Gastrocnemius medialis (tissue), 4 donors: ENCODE measurements at regions not wholly inside any gene's neighbourhood (a gene's known extent, or its start where the extent isn't known, plus 50 kb on each side); places are given as distances from the start of the nearest gene placed in this dataset.

Experiments used
- ATAC-seq, 2 donors: fragments of 150-250 bp; one replicate each; pipeline ENCODE4 v1.9.1; 2016
- DNase-seq, 2 donors: peaks; one replicate each; pipeline ENCODE4 v3.0.0-alpha.2; 2019
- H3K27ac ChIP-seq, 4 donors: fragments of 200-600 bp; sonication (generic); 1 replicate in 1 of 4; 2 replicates in 3 of 4; pipeline ENCODE4 v1.5.1; 2016 to 2018; ENCODE audit warnings: mild to moderate bottlenecking in 2 of 4, moderate library complexity in 1 of 4
- H3K27me3 ChIP-seq, 3 donors: fragments of 200-600 bp; sonication (generic) in 2 of 3; 1 replicate in 1 of 3; 2 replicates in 2 of 3; pipeline versions ENCODE4 v1.5.1 to v1.6.0; 2016 to 2019; ENCODE audit warnings: mild to moderate bottlenecking in 1 of 3, moderate library complexity in 1 of 3
- H3K36me3 ChIP-seq, 2 donors: fragments of 200-600 bp; sonication (generic) in 1 of 2; one replicate each; pipeline ENCODE4 v1.5.1; 2017 to 2018
- H3K4me1 ChIP-seq, 2 donors: fragments of 200-600 bp; sonication (generic) in 1 of 2; one replicate each; pipeline ENCODE4 v1.5.1; 2016 to 2017; ENCODE audit warnings: mild to moderate bottlenecking in 2 of 2
- H3K4me3 ChIP-seq, 4 donors: fragments of 200-600 bp; sonication (generic) in 3 of 4; 1 replicate in 1 of 4; 2 replicates in 3 of 4; pipeline ENCODE4 v1.5.1; 2016 to 2019; ENCODE audit warnings: mild to moderate bottlenecking in 2 of 4
- H3K9me3 ChIP-seq, 3 donors: fragments of 200-600 bp; sonication (generic) in 2 of 3; 1 replicate in 1 of 3; 2 replicates in 2 of 3; pipeline ENCODE4 v1.5.1; 2016 to 2019
- CTCF ChIP-seq, 5 experiments: fragments of 450-650 bp in 3 of 5; fragments of 200-600 bp in 2 of 5; sonication (generic) in 2 of 5; IDR thresholded peaks in 4 of 5; conservative IDR thresholded peaks in 1 of 5; 1 replicate in 4 of 5; 2 replicates in 1 of 5; pipeline ENCODE4 v1.5.1; 2016 to 2019; ENCODE audit warnings: antibody characterized with exemption in 5 of 5, mild to moderate bottlenecking in 3 of 5, moderate library complexity in 3 of 5
- POLR2A ChIP-seq, 2 donors: fragments of 450-650 bp; IDR thresholded peaks; one replicate each; pipeline ENCODE4 v1.6.1; 2017; ENCODE audit warnings: antibody characterized with exemption in 2 of 2, mild to moderate bottlenecking in 2 of 2, moderate library complexity in 2 of 2
- in situ Hi-C, 4 donors: fragments of 200-750 bp; cut with MboI; loops; one replicate each; pipeline versions ENCODE4 v1.15.0 to v1.8.0; 2017; ENCODE audit warnings: low sequenced_read_pairs in 4 of 4
- intact Hi-C: fragments of 100-400 bp; cut with DNase I; formaldehyde crosslinking; loops from one replicate; pipeline ENCODE4 v1.15.1; 2023; ENCODE audit warnings: low total_unique reads

- Histone ChIP-seq H3K36me3 (no peaks in the 10 kb centered on the region), H3K4me1 (no peaks in the 10 kb centered on the region), H3K9me3 (no peaks in the 10 kb centered on the region), H3K4me3 (no peak overlapping the region), H3K27me3 (no peaks in the 10 kb centered on the region), H3K27ac (no peak overlapping the region)
- ATAC-seq (no peak), DNase-seq (no peak)
- intact Hi-C loops: no loop called here
- in situ Hi-C loops: no loop called here
- TF ChIP-seq POLR2A (IDR thresholded peaks at IDR 0.05) (no peak), CTCF (IDR thresholded peaks at IDR 0.05 in 4 of 5, conservative IDR thresholded peaks at IDR 0.05 in 1 of 5) (no peak)
These were observed 1177.9 kb downstream of the GRIK2 start for GRCh38 chr6:102571236-102571908.

- ATAC-seq: no peak
These were observed 1169.2 kb downstream of the GRIK2 start for GRCh38 chr6:102562713-102563112.

GRCh38 chr6:102553214-102553613 lies 1159.7 kb downstream of the GRIK2 start:
- Histone ChIP-seq H3K27ac (no peak overlapping the region), H3K9me3 (no peaks in the 10 kb centered on the region)

More at GRCh38 chr6:102562713-102563112, 1169.2 kb downstream of the GRIK2 start:
- in situ Hi-C loops: no loop called here
- intact Hi-C loops: no loop called here
- H3K4me1 ChIP-seq: no peaks in the 10 kb centered on the region
- TF ChIP-seq CTCF (IDR thresholded peaks at IDR 0.05 in 4 of 5, conservative IDR thresholded peaks at IDR 0.05 in 1 of 5): no peak
- TF ChIP-seq POLR2A (IDR thresholded peaks at IDR 0.05): no peak
- no peaks in the 10 kb centered on the region for H3K27me3 ChIP-seq
- no peak for DNase-seq
- no peak overlapping the region for H3K27ac ChIP-seq
- no peaks in the 10 kb centered on the region for H3K36me3 ChIP-seq
- no peak overlapping the region for H3K4me3 ChIP-seq
- no peaks in the 10 kb centered on the region for H3K9me3 ChIP-seq

GRCh38 chr6:102549221-102549874 lies 1155.8 kb downstream of the GRIK2 start:
- H3K36me3 ChIP-seq: no peaks in the 10 kb centered on the region
- no peak for TF ChIP-seq CTCF (IDR thresholded peaks at IDR 0.05 in 4 of 5, conservative IDR thresholded peaks at IDR 0.05 in 1 of 5)
- no peak for TF ChIP-seq POLR2A (IDR thresholded peaks at IDR 0.05)
- H3K27ac ChIP-seq: no peak overlapping the region
- DNase-seq (no peak), ATAC-seq (no peak)
- no peak overlapping the region for H3K4me3 ChIP-seq
- H3K4me1 ChIP-seq: no peaks in the 10 kb centered on the region
- no peaks in the 10 kb centered on the region for H3K27me3 ChIP-seq
- in situ Hi-C loops (no loop called here), intact Hi-C loops (no loop called here)
- H3K9me3 ChIP-seq: no peaks in the 10 kb centered on the region

More at GRCh38 chr6:102553214-102553613, 1159.7 kb downstream of the GRIK2 start:
- TF ChIP-seq CTCF (IDR thresholded peaks at IDR 0.05 in 4 of 5, conservative IDR thresholded peaks at IDR 0.05 in 1 of 5) (no peak), POLR2A (IDR thresholded peaks at IDR 0.05) (no peak)
- no peaks in the 10 kb centered on the region for H3K36me3 ChIP-seq
- H3K4me1 ChIP-seq: no peaks in the 10 kb centered on the region
- intact Hi-C loops: no loop called here
- in situ Hi-C loops: no loop called here
- no peak overlapping the region for H3K4me3 ChIP-seq
- no peak for DNase-seq
- H3K27me3 ChIP-seq: no peaks in the 10 kb centered on the region
- ATAC-seq: no peak
